ENCODE measurements at regions not wholly inside any gene's neighbourhood (a gene's known extent, or its start where the extent isn't known, plus 50 kb on each side); places are given as distances from the start of the nearest gene placed in this dataset.

- TF ChIP-seq POLR2A (IDR thresholded peaks at IDR 0.05) = no peak
- TF ChIP-seq, protein P1, sequence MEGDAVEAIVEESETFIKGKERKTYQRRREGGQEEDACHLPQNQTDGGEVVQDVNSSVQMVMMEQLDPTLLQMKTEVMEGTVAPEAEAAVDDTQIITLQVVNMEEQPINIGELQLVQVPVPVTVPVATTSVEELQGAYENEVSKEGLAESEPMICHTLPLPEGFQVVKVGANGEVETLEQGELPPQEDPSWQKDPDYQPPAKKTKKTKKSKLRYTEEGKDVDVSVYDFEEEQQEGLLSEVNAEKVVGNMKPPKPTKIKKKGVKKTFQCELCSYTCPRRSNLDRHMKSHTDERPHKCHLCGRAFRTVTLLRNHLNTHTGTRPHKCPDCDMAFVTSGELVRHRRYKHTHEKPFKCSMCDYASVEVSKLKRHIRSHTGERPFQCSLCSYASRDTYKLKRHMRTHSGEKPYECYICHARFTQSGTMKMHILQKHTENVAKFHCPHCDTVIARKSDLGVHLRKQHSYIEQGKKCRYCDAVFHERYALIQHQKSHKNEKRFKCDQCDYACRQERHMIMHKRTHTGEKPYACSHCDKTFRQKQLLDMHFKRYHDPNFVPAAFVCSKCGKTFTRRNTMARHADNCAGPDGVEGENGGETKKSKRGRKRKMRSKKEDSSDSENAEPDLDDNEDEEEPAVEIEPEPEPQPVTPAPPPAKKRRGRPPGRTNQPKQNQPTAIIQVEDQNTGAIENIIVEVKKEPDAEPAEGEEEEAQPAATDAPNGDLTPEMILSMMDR (IDR thresholded peaks at IDR 0.05) = no peak
- no peak for TF ChIP-seq EP300 (IDR thresholded peaks at IDR 0.05)
These were observed 576.2 kb downstream of the DHX35 start for GRCh38 chr20:39538317-39538716.

Measured in ovary (tissue), 3 donors.